ENCODE measurements at regions not wholly inside any gene's neighbourhood (a gene's known extent, or its start where the extent isn't known, plus 50 kb on each side); places are given as distances from the start of the nearest gene placed in this dataset.

- TF ChIP-seq ZNF384 (IDR thresholded peaks at IDR 0.05) = no peak
- TF ChIP-seq FOXA1 (IDR thresholded peaks at IDR 0.05) = no peak
- no peak for TF ChIP-seq ELF4 (IDR thresholded peaks at IDR 0.05)
- no peak for TF ChIP-seq SP1 (IDR thresholded peaks at IDR 0.05)
- no peak for TF ChIP-seq FOXM1 (IDR thresholded peaks at IDR 0.05; ENCODE audit: borderline replicate concordance)
- TF ChIP-seq ARNT (IDR thresholded peaks at IDR 0.05) = no peak
- TF ChIP-seq SUZ12 (IDR thresholded peaks at IDR 0.05) = no peak
- no peak for TF ChIP-seq TARDBP (IDR thresholded peaks at IDR 0.05)
- no peak for TF ChIP-seq LEF1 (IDR thresholded peaks at IDR 0.05; ENCODE audit: borderline replicate concordance)
- TF ChIP-seq FOXK2 (IDR thresholded peaks at IDR 0.05) = no peak
- TF ChIP-seq BHLHE40 (IDR thresholded peaks at IDR 0.05; ENCODE audit: borderline replicate concordance) = no peak
- TF ChIP-seq, protein P1, sequence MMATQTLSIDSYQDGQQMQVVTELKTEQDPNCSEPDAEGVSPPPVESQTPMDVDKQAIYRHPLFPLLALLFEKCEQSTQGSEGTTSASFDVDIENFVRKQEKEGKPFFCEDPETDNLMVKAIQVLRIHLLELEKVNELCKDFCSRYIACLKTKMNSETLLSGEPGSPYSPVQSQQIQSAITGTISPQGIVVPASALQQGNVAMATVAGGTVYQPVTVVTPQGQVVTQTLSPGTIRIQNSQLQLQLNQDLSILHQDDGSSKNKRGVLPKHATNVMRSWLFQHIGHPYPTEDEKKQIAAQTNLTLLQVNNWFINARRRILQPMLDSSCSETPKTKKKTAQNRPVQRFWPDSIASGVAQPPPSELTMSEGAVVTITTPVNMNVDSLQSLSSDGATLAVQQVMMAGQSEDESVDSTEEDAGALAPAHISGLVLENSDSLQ (IDR thresholded peaks at IDR 0.05) = no peak
Measured at GRCh38 chr16:88131256-88131655, 180.0 kb downstream of the BANP start.
